GM21529 (cell line): ENCODE measurements at regions not wholly inside any gene's neighbourhood (a gene's known extent, or its start where the extent isn't known, plus 50 kb on each side); places are given as distances from the start of the nearest gene placed in this dataset.

Experiments used
- ATAC-seq: cut with Tn5 transposase; IDR thresholded peaks from one replicate; pipeline ENCODE4 v1.9.1; 2021; ENCODE audit not compliant: unreplicated experiment

GRCh38 chr20:39213476-39214145 lies 251.5 kb downstream of the DHX35 start:
- ATAC-seq: no peak

GRCh38 chr20:39211060-39211748 lies 249.1 kb downstream of the DHX35 start:
- ATAC-seq: no peak

GRCh38 chr20:39210341-39211036 lies 248.3 kb downstream of the DHX35 start:
- no peak for ATAC-seq

GRCh38 chr20:39206899-39207564 lies 244.9 kb downstream of the DHX35 start:
- ATAC-seq: no peak

GRCh38 chr20:39195582-39196021 lies 233.5 kb downstream of the DHX35 start:
- ATAC-seq: no peak

- no peak for ATAC-seq
These were observed 228.8 kb downstream of the DHX35 start for GRCh38 chr20:39190666-39191570.

GRCh38 chr20:39188266-39188765 lies 226.2 kb downstream of the DHX35 start:
- ATAC-seq: no peak

GRCh38 chr20:39181490-39181889 lies 219.3 kb downstream of the DHX35 start:
- no peak for ATAC-seq

- ATAC-seq: no peak
These were observed 214.3 kb downstream of the DHX35 start for GRCh38 chr20:39176457-39176856.

- no peak for ATAC-seq
These were observed 208.8 kb downstream of the DHX35 start for GRCh38 chr20:39170896-39171463.

GRCh38 chr20:39165099-39165498 lies 203.0 kb downstream of the DHX35 start:
- no peak for ATAC-seq

GRCh38 chr20:39164642-39165041 lies 202.5 kb downstream of the DHX35 start:
- no peak for ATAC-seq

- no peak for ATAC-seq
These were observed 201.8 kb downstream of the DHX35 start for GRCh38 chr20:39163993-39164392.

GRCh38 chr20:39161900-39162299 lies 199.8 kb downstream of the DHX35 start:
- no peak for ATAC-seq

GRCh38 chr20:39155971-39156370 lies 193.8 kb downstream of the DHX35 start:
- ATAC-seq: no peak

- no peak for ATAC-seq
These were observed 190.6 kb downstream of the DHX35 start for GRCh38 chr20:39152742-39153141.

- ATAC-seq: no peak
These were observed 190.0 kb downstream of the DHX35 start for GRCh38 chr20:39152126-39152525.

- ATAC-seq: no peak
These were observed 188.4 kb downstream of the DHX35 start for GRCh38 chr20:39150501-39150900.

GRCh38 chr20:39146394-39146793 lies 184.2 kb downstream of the DHX35 start:
- no peak for ATAC-seq

- no peak for ATAC-seq
These were observed 183.8 kb downstream of the DHX35 start for GRCh38 chr20:39145921-39146320.
